Astrocyte (in vitro differentiated cells and primary cell): ENCODE measurements at regions not wholly inside any gene's neighbourhood (a gene's known extent, or its start where the extent isn't known, plus 50 kb on each side); places are given as distances from the start of the nearest gene placed in this dataset.

ENCODE experiments used
- CTCF ChIP-seq: IDR thresholded peaks from 2 replicates; pipeline ENCODE4 v1.5.1; 2011; ENCODE audit warnings: low read depth, mild to moderate bottlenecking, inconsistent platforms, low read length, moderate library complexity; ENCODE audit not compliant: insufficient read depth
- EZH2 ChIP-seq: IDR thresholded peaks from 2 replicates; pipeline ENCODE4 v1.6.1; 2012; ENCODE audit warnings: mild to moderate bottlenecking, low read length, inconsistent platforms; ENCODE audit not compliant: insufficient read depth

GRCh38 chr6:130629640-130630039 is 197.6 kb upstream of the SMLR1 start:
- TF ChIP-seq CTCF (no peak), EZH2 (no peak)
